ENCODE measurements at regions not wholly inside any gene's neighbourhood (a gene's known extent, or its start where the extent isn't known, plus 50 kb on each side); places are given as distances from the start of the nearest gene placed in this dataset.

GRCh38 chr20:50336661-50337060 lies 146.0 kb downstream of the CEBPB start:
- no peak for TF ChIP-seq CTCF (IDR thresholded peaks at IDR 0.05; ENCODE audit: low read length)
- no peak for TF ChIP-seq EZH2 (IDR thresholded peaks at IDR 0.05; ENCODE audit: borderline replicate concordance, low read length)
